ENCODE measurements at regions not wholly inside any gene's neighbourhood (a gene's known extent, or its start where the extent isn't known, plus 50 kb on each side); places are given as distances from the start of the nearest gene placed in this dataset.
"Not testable (repeated sequence)": the region's sequence is repeated elsewhere in the genome, so short reads cannot be mapped to it uniquely, and the experiment has no call there.

GRCh38 chr5:42317575-42317974, 105.7 kb upstream of the GHR start:
- Mint-ChIP-seq H3K4me1 (ENCODE audit: low read depth) (no peaks in the 10 kb centered on the region), H3K36me3 (ENCODE audit: low read depth) (peaks cover 11% of the 10 kb centered on the region), H3K4me3 (no peak overlapping the region), H3K9me3 (peaks cover 64% of the 10 kb centered on the region), H3K27me3 (ENCODE audit: insufficient read depth) (no peaks in the 10 kb centered on the region), H3K27ac (no peak overlapping the region)
- TF ChIP-seq, protein P1, sequence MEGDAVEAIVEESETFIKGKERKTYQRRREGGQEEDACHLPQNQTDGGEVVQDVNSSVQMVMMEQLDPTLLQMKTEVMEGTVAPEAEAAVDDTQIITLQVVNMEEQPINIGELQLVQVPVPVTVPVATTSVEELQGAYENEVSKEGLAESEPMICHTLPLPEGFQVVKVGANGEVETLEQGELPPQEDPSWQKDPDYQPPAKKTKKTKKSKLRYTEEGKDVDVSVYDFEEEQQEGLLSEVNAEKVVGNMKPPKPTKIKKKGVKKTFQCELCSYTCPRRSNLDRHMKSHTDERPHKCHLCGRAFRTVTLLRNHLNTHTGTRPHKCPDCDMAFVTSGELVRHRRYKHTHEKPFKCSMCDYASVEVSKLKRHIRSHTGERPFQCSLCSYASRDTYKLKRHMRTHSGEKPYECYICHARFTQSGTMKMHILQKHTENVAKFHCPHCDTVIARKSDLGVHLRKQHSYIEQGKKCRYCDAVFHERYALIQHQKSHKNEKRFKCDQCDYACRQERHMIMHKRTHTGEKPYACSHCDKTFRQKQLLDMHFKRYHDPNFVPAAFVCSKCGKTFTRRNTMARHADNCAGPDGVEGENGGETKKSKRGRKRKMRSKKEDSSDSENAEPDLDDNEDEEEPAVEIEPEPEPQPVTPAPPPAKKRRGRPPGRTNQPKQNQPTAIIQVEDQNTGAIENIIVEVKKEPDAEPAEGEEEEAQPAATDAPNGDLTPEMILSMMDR (IDR thresholded peaks at IDR 0.05), result no peak
- no peak for DNase-seq

GRCh38 chr5:42319546-42319945, 103.7 kb upstream of the GHR start:
- not testable (repeated sequence) for H3K4me3 Mint-ChIP-seq; DNase-seq; H3K4me1 Mint-ChIP-seq (ENCODE audit: low read depth); H3K27me3 Mint-ChIP-seq (ENCODE audit: insufficient read depth); H3K27ac Mint-ChIP-seq
- H3K36me3 Mint-ChIP-seq (ENCODE audit: low read depth), result peaks cover 11% of the 10 kb centered on the region
- H3K9me3 Mint-ChIP-seq, result peaks cover 67% of the 10 kb centered on the region

- no peak overlapping the region for H3K27ac Mint-ChIP-seq
- peaks cover 11% of the 10 kb centered on the region for H3K36me3 Mint-ChIP-seq (ENCODE audit: low read depth)
- no peaks in the 10 kb centered on the region for H3K4me1 Mint-ChIP-seq (ENCODE audit: low read depth)
- no peak for DNase-seq
- TF ChIP-seq, protein P1 (IDR thresholded peaks at IDR 0.05), result no peak
- H3K4me3 Mint-ChIP-seq, result no peak overlapping the region
- 0 out of 2 replicates have a peak, but pooled peaks cover 1% of the 10 kb centered on the region for H3K27me3 Mint-ChIP-seq (ENCODE audit: insufficient read depth)
- H3K9me3 Mint-ChIP-seq, result peaks cover 50% of the 10 kb centered on the region
Observed at GRCh38 chr5:42321785-42322184, 101.5 kb upstream of the GHR start.

DNA sequence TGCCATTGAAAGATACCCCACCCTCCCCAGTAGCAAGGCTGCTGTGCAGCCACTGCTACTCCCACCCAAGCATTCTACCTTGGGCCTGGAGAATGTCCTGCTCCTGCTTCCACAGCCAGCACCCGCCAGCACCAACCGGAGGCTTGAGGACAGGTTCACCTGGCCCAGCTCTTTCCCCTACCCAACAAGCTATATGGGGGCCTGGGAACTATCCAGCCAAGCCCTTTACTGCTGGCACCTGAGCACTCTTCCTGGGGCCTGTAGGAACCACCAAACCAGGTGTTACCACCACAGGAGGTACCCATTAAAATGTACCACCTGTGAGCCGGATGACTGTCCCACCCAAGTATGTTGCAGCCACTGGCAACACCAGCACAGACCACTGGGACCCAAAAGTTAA, 86.1 kb upstream of the GHR start:
- Mint-ChIP-seq H3K27me3 (ENCODE audit: insufficient read depth) (no peaks in the 10 kb centered on the region), H3K36me3 (ENCODE audit: low read depth) (peaks cover 6% of the 10 kb centered on the region; the same call in 1 of the 2 replicates), H3K4me3 (no peak overlapping the region), H3K9me3 (peaks cover 64% of the 10 kb centered on the region), H3K4me1 (ENCODE audit: low read depth) (no peaks in the 10 kb centered on the region), H3K27ac (no peak overlapping the region)
- TF ChIP-seq, protein P1 (IDR thresholded peaks at IDR 0.05), result no peak
- DNase-seq, result no peak

- TF ChIP-seq, protein P1 (IDR thresholded peaks at IDR 0.05), result no peak
- no peaks in the 10 kb centered on the region for H3K27me3 Mint-ChIP-seq (ENCODE audit: insufficient read depth)
- H3K9me3 Mint-ChIP-seq, result peaks cover 61% of the 10 kb centered on the region
- no peaks in the 10 kb centered on the region for H3K4me1 Mint-ChIP-seq (ENCODE audit: low read depth)
- H3K36me3 Mint-ChIP-seq (ENCODE audit: low read depth), result peaks cover 6% of the 10 kb centered on the region; the same call in 1 of the 2 replicates
- no peak overlapping the region for H3K4me3 Mint-ChIP-seq
- no peak for DNase-seq
- H3K27ac Mint-ChIP-seq, result no peak overlapping the region
Observed at GRCh38 chr5:42337607-42338006, 85.6 kb upstream of the GHR start.

- Mint-ChIP-seq H3K27ac (no peak overlapping the region), H3K4me1 (ENCODE audit: low read depth) (no peaks in the 10 kb centered on the region), H3K27me3 (ENCODE audit: insufficient read depth) (no peaks in the 10 kb centered on the region), H3K36me3 (ENCODE audit: low read depth) (peaks cover 6% of the 10 kb centered on the region; the same call in 1 of the 2 replicates), H3K9me3 (peaks cover 56% of the 10 kb centered on the region), H3K4me3 (no peak overlapping the region)
- TF ChIP-seq, protein P1 (IDR thresholded peaks at IDR 0.05), result no peak
- DNase-seq, result no peak
Observed at GRCh38 chr5:42338136-42338535, 85.1 kb upstream of the GHR start.
